ENCODE measurements at regions not wholly inside any gene's neighbourhood (a gene's known extent, or its start where the extent isn't known, plus 50 kb on each side); places are given as distances from the start of the nearest gene placed in this dataset.

- DNase-seq (ENCODE audit: extremely low spot score, unreplicated experiment) = no peak
- H3K9me3 Mint-ChIP-seq (ENCODE audit: unreplicated experiment) = no peaks in the 10 kb centered on the region
- H3K36me3 Mint-ChIP-seq (ENCODE audit: unreplicated experiment) = no peaks in the 10 kb centered on the region
- peaks cover 8% of the 10 kb centered on the region for H3K4me1 Mint-ChIP-seq (ENCODE audit: unreplicated experiment)
- H3K27me3 Mint-ChIP-seq (ENCODE audit: unreplicated experiment) = peaks cover 20% of the 10 kb centered on the region
- H3K27ac Mint-ChIP-seq (ENCODE audit: unreplicated experiment) = no peak overlapping the region
- no peak for TF ChIP-seq CTCF (IDR thresholded peaks at IDR 0.05)
- no peak overlapping the region for H3K4me3 Mint-ChIP-seq (ENCODE audit: unreplicated experiment)
Measured at GRCh38 chr1:229094476-229095311, 176.2 kb upstream of the RAB4A start.

- no peak for TF ChIP-seq CTCF (IDR thresholded peaks at IDR 0.05)
Measured at GRCh38 chr1:229095325-229095724, 175.6 kb upstream of the RAB4A start.

GRCh38 chr1:229097356-229097755 lies 173.6 kb upstream of the RAB4A start:
- Mint-ChIP-seq H3K4me1 (ENCODE audit: unreplicated experiment) (peaks cover 8% of the 10 kb centered on the region), H3K36me3 (ENCODE audit: unreplicated experiment) (no peaks in the 10 kb centered on the region), H3K27me3 (ENCODE audit: unreplicated experiment) (peaks cover 22% of the 10 kb centered on the region), H3K27ac (ENCODE audit: unreplicated experiment) (no peak overlapping the region), H3K4me3 (ENCODE audit: unreplicated experiment) (no peak overlapping the region), H3K9me3 (ENCODE audit: unreplicated experiment) (no peaks in the 10 kb centered on the region)
- TF ChIP-seq CTCF (IDR thresholded peaks at IDR 0.05) = no peak
- DNase-seq (ENCODE audit: extremely low spot score, unreplicated experiment) = no peak

More at GRCh38 chr1:229095325-229095724, 175.6 kb upstream of the RAB4A start:
- no peak for DNase-seq (ENCODE audit: extremely low spot score, unreplicated experiment)
- Mint-ChIP-seq H3K4me1 (ENCODE audit: unreplicated experiment) (peaks cover 8% of the 10 kb centered on the region), H3K9me3 (ENCODE audit: unreplicated experiment) (no peaks in the 10 kb centered on the region), H3K27ac (ENCODE audit: unreplicated experiment) (no peak overlapping the region), H3K27me3 (ENCODE audit: unreplicated experiment) (peaks cover 18% of the 10 kb centered on the region), H3K36me3 (ENCODE audit: unreplicated experiment) (no peaks in the 10 kb centered on the region), H3K4me3 (ENCODE audit: unreplicated experiment) (no peak overlapping the region)

- peaks cover 25% of the 10 kb centered on the region for H3K27me3 Mint-ChIP-seq (ENCODE audit: unreplicated experiment)
- no peaks in the 10 kb centered on the region for H3K9me3 Mint-ChIP-seq (ENCODE audit: unreplicated experiment)
- no peak for TF ChIP-seq CTCF (IDR thresholded peaks at IDR 0.05)
- no peaks in the 10 kb centered on the region for H3K36me3 Mint-ChIP-seq (ENCODE audit: unreplicated experiment)
- peaks cover 8% of the 10 kb centered on the region for H3K4me1 Mint-ChIP-seq (ENCODE audit: unreplicated experiment)
- H3K27ac Mint-ChIP-seq (ENCODE audit: unreplicated experiment) = no peak overlapping the region
- DNase-seq (ENCODE audit: extremely low spot score, unreplicated experiment) = no peak
- no peak overlapping the region for H3K4me3 Mint-ChIP-seq (ENCODE audit: unreplicated experiment)
Measured at GRCh38 chr1:229098361-229098760, 172.6 kb upstream of the RAB4A start.

- no peaks in the 10 kb centered on the region for H3K36me3 Mint-ChIP-seq (ENCODE audit: unreplicated experiment)
- TF ChIP-seq CTCF (IDR thresholded peaks at IDR 0.05) = no peak
- H3K4me3 Mint-ChIP-seq (ENCODE audit: unreplicated experiment) = no peak overlapping the region
- H3K27ac Mint-ChIP-seq (ENCODE audit: unreplicated experiment) = no peak overlapping the region
- DNase-seq (ENCODE audit: extremely low spot score, unreplicated experiment) = no peak
- peaks cover 27% of the 10 kb centered on the region for H3K27me3 Mint-ChIP-seq (ENCODE audit: unreplicated experiment)
- H3K4me1 Mint-ChIP-seq (ENCODE audit: unreplicated experiment) = peaks cover 8% of the 10 kb centered on the region
- no peaks in the 10 kb centered on the region for H3K9me3 Mint-ChIP-seq (ENCODE audit: unreplicated experiment)
Measured at GRCh38 chr1:229098903-229099578, 171.9 kb upstream of the RAB4A start.

Data from osteocyte (in vitro differentiated cells).